ENCODE measurements at regions not wholly inside any gene's neighbourhood (a gene's known extent, or its start where the extent isn't known, plus 50 kb on each side); places are given as distances from the start of the nearest gene placed in this dataset.

DNA sequence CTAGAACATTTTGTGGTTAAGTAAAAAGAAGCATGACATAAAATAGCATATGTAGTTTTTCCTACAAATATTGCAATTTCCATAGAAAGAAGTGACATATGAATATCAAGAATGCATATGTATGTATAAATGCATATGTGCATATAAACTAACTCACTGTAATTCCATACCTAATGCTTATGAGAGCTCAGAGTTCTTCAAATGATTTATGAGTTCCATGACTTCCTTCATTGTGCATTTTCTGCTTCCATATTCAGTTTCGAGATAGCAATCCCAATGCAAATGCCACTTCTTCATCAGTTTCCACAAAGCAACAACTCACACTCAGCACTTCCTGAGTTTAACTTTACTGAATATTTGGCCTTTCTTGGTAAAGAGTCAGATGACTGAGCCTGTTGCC lies 1744.3 kb upstream of the MIR17HG start:
- Mint-ChIP-seq H3K4me1 (ENCODE audit: unreplicated experiment) (no peaks in the 10 kb centered on the region), H3K27ac (ENCODE audit: unreplicated experiment) (no peak overlapping the region), H3K9me3 (ENCODE audit: unreplicated experiment) (peaks cover 7% of the 10 kb centered on the region), H3K4me3 (ENCODE audit: unreplicated experiment) (no peak overlapping the region), H3K27me3 (ENCODE audit: unreplicated experiment) (peaks cover 1% of the 10 kb centered on the region), H3K36me3 (ENCODE audit: low read depth, unreplicated experiment) (no peaks in the 10 kb centered on the region)
- TF ChIP-seq, protein P1, sequence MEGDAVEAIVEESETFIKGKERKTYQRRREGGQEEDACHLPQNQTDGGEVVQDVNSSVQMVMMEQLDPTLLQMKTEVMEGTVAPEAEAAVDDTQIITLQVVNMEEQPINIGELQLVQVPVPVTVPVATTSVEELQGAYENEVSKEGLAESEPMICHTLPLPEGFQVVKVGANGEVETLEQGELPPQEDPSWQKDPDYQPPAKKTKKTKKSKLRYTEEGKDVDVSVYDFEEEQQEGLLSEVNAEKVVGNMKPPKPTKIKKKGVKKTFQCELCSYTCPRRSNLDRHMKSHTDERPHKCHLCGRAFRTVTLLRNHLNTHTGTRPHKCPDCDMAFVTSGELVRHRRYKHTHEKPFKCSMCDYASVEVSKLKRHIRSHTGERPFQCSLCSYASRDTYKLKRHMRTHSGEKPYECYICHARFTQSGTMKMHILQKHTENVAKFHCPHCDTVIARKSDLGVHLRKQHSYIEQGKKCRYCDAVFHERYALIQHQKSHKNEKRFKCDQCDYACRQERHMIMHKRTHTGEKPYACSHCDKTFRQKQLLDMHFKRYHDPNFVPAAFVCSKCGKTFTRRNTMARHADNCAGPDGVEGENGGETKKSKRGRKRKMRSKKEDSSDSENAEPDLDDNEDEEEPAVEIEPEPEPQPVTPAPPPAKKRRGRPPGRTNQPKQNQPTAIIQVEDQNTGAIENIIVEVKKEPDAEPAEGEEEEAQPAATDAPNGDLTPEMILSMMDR (IDR thresholded peaks at IDR 0.05; ENCODE audit: unreplicated experiment): no peak
- DNase-seq (ENCODE audit: low spot score): no peak

- Mint-ChIP-seq H3K36me3 (ENCODE audit: low read depth, unreplicated experiment) (no peaks in the 10 kb centered on the region), H3K9me3 (ENCODE audit: unreplicated experiment) (peaks cover 7% of the 10 kb centered on the region), H3K4me3 (ENCODE audit: unreplicated experiment) (no peak overlapping the region), H3K27me3 (ENCODE audit: unreplicated experiment) (no peaks in the 10 kb centered on the region), H3K4me1 (ENCODE audit: unreplicated experiment) (no peaks in the 10 kb centered on the region), H3K27ac (ENCODE audit: unreplicated experiment) (no peak overlapping the region)
- TF ChIP-seq, protein P1 (IDR thresholded peaks at IDR 0.05; ENCODE audit: unreplicated experiment): no peak
- DNase-seq (ENCODE audit: low spot score): no peak
These were observed 1738.2 kb upstream of the MIR17HG start for GRCh38 chr13:89609318-89609717.

- Mint-ChIP-seq H3K9me3 (ENCODE audit: unreplicated experiment) (peaks cover 5% of the 10 kb centered on the region), H3K4me3 (ENCODE audit: unreplicated experiment) (no peak overlapping the region), H3K4me1 (ENCODE audit: unreplicated experiment) (no peaks in the 10 kb centered on the region), H3K36me3 (ENCODE audit: low read depth, unreplicated experiment) (no peaks in the 10 kb centered on the region), H3K27ac (ENCODE audit: unreplicated experiment) (no peak overlapping the region), H3K27me3 (ENCODE audit: unreplicated experiment) (no peaks in the 10 kb centered on the region)
- TF ChIP-seq, protein P1 (IDR thresholded peaks at IDR 0.05; ENCODE audit: unreplicated experiment): no peak
- no peak for DNase-seq (ENCODE audit: low spot score)
These were observed 1737.2 kb upstream of the MIR17HG start for GRCh38 chr13:89610331-89610730.

GRCh38 chr13:89610881-89611280 lies 1736.6 kb upstream of the MIR17HG start:
- TF ChIP-seq, protein P1 (IDR thresholded peaks at IDR 0.05; ENCODE audit: unreplicated experiment): no peak
- Mint-ChIP-seq H3K9me3 (ENCODE audit: unreplicated experiment) (no peaks in the 10 kb centered on the region), H3K4me1 (ENCODE audit: unreplicated experiment) (no peaks in the 10 kb centered on the region), H3K27me3 (ENCODE audit: unreplicated experiment) (no peaks in the 10 kb centered on the region), H3K4me3 (ENCODE audit: unreplicated experiment) (no peak overlapping the region), H3K36me3 (ENCODE audit: low read depth, unreplicated experiment) (no peaks in the 10 kb centered on the region), H3K27ac (ENCODE audit: unreplicated experiment) (no peak overlapping the region)
- DNase-seq (ENCODE audit: low spot score): no peak

GRCh38 chr13:89627996-89628395 lies 1719.5 kb upstream of the MIR17HG start:
- DNase-seq (ENCODE audit: low spot score): no peak
- H3K4me1 Mint-ChIP-seq (ENCODE audit: unreplicated experiment): no peaks in the 10 kb centered on the region
- no peaks in the 10 kb centered on the region for H3K36me3 Mint-ChIP-seq (ENCODE audit: low read depth, unreplicated experiment)
- no peak overlapping the region for H3K27ac Mint-ChIP-seq (ENCODE audit: unreplicated experiment)
- H3K4me3 Mint-ChIP-seq (ENCODE audit: unreplicated experiment): no peak overlapping the region
- H3K27me3 Mint-ChIP-seq (ENCODE audit: unreplicated experiment): no peaks in the 10 kb centered on the region
- no peaks in the 10 kb centered on the region for H3K9me3 Mint-ChIP-seq (ENCODE audit: unreplicated experiment)
- TF ChIP-seq, protein P1 (IDR thresholded peaks at IDR 0.05; ENCODE audit: unreplicated experiment): no peak
